Right lobe of liver (tissue), 6 donors: ENCODE measurements at regions not wholly inside any gene's neighbourhood (a gene's known extent, or its start where the extent isn't known, plus 50 kb on each side); places are given as distances from the start of the nearest gene placed in this dataset.
A peak's percentile ranks its signal among the peaks of the same experiment; 100 is the strongest.

Experiments
- ATAC-seq, 4 donors: fragments of 200-7000 bp; cut with Tn5 transposase; one replicate each; pipeline ENCODE4 v1.9.1; 2020; ENCODE audit warnings: mild to moderate bottlenecking in 4 of 4, moderate library complexity in 4 of 4
- DNase-seq, 3 donors: peaks; one replicate each; pipeline ENCODE4 v3.0.0-alpha.2; 2020
- H3K27ac ChIP-seq, 3 donors: fragments of 200-600 bp; one replicate each; pipeline ENCODE4 v1.8.0; 2022
- H3K27me3 ChIP-seq, 2 donors: fragments of 200-600 bp; one replicate each; pipeline ENCODE4 v1.8.0; 2022
- H3K36me3 ChIP-seq, 4 donors: fragments of 200-600 bp; sonication (generic) in 1 of 4; one replicate each; pipeline versions ENCODE4 v1.5.1 to v1.8.0; 2017 to 2022; ENCODE audit warnings: control low read depth in 1 of 4
- H3K4me1 ChIP-seq, 4 donors: fragments of 200-600 bp; sonication (generic) in 1 of 4; one replicate each; pipeline versions ENCODE4 v1.5.1 to v1.8.0; 2017 to 2022; ENCODE audit warnings: control low read depth in 1 of 4
- H3K4me3 ChIP-seq, 3 donors: fragments of 200-600 bp; one replicate each; pipeline ENCODE4 v1.8.0; 2022
- H3K9me3 ChIP-seq, 4 donors: fragments of 200-600 bp; sonication (generic) in 1 of 4; one replicate each; pipeline versions ENCODE4 v1.5.1 to v1.8.0; 2017 to 2022; ENCODE audit warnings: control low read depth in 1 of 4
- POLR2A ChIP-seq: fragments of 450-650 bp; IDR thresholded peaks from one replicate; pipeline ENCODE4 v1.6.1; 2017; ENCODE audit warnings: antibody characterized with exemption, mild to moderate bottlenecking
- WGBS: methylation state at CpG from one replicate; pipeline ENCODE4 v1.1.6; 2018; ENCODE audit warnings: low coverage, low lambda C conversion rate; ENCODE audit not compliant: insufficient coverage; ENCODE audit errors: missing lambda C conversion rate; 5-methylcytosine and 5-hydroxymethylcytosine counted together
- intact Hi-C, 2 donors: fragments of 100-400 bp; cut with DNase I; formaldehyde crosslinking; loops; one replicate each; pipeline versions ENCODE4 v1.11.2 to v1.14.1; 2022
- TF ChIP-seq, protein P1 (sequence below), 4 donors: fragments of 200-600 bp in 3 of 4; fragments of 450-650 bp in 1 of 4; IDR thresholded peaks; one replicate each; pipeline versions ENCODE4 v1.5.1 to v1.8.0; 2016 to 2022; ENCODE audit warnings: antibody characterized with exemption in 4 of 4, mild to moderate bottlenecking in 2 of 4
- donor health status: DM: no; HTN: yes; CAD: no.
- donor health status: DM: no; HTN: no; CAD: no.
- donor health status: DM: no; HTN: no; CAD: no.
- donor health status: DM: no; HTN: yes; CAD: no.
- donor health status: DM: no; HTN: yes; CAD: no.

DNA sequence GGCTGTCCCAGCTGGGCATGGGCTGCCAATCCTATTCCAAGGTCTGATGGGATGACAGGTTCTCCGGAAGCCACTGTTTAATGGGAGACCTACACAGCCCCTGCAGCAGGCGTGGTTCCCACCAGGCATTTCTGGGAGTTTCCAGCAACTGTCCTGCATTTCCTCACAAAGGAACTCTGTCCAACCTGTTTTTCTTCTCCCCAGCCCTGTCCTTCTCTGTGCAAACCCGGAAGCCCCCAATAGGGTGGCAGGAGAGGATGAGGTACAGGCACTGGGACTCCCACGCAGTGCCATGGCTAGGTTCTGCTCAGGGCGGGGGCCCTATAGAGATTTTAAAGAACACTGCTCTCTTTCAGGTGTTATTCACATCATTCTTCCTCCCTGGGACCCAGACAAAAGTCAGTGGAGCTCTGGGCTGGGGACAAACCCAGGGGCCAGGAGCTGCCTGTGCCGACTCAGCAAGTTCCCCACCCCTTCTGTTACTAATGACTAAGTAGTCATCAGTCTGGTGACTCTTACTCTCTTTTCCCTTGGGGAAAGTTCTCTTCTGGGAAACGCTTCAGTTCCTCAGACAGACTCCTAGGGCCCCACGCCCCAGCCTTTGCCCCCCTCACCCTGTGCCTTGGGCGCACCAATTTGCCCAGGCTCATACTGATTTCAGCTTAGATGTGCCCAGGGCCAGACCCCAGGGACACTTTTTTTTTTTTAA lies 97.7 kb downstream of the CD47 start:
- intact Hi-C loops = no loop called here
- Histone ChIP-seq H3K4me3 (no peak overlapping the region), H3K9me3 (no peaks in the 10 kb centered on the region), H3K36me3 (no peaks in the 10 kb centered on the region), H3K27ac (no peak overlapping the region), H3K27me3 (no peaks in the 10 kb centered on the region), H3K4me1 (no peaks in the 10 kb centered on the region)
- peak in 3 of 4 donors; percentile 28 to 72 (median 46) for ATAC-seq
- no peak for TF ChIP-seq POLR2A
- 64% methylated on average over 7 of the region's 9 CpGs for WGBS
- DNase-seq = no peak

DNA sequence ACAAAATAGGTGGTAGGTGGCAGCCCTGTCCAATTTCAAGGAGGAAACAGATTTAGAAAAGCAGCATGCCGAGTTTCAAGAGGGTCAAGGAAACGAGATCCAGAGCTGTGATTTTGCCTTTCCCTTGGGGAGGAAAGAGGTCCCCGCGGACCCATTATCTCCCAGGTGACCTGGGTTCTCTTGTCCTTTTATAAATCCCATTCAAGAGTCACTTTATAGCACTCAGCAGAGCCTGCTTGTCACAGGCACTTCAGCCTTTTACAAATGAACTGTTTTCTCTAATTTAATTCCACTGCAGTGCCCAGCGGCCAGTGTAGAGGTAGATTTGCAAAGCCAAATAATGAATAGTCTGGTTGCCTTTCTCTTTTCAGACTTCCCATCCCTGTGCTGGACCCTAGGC lies 99.9 kb downstream of the CD47 start:
- TF ChIP-seq, protein P1, sequence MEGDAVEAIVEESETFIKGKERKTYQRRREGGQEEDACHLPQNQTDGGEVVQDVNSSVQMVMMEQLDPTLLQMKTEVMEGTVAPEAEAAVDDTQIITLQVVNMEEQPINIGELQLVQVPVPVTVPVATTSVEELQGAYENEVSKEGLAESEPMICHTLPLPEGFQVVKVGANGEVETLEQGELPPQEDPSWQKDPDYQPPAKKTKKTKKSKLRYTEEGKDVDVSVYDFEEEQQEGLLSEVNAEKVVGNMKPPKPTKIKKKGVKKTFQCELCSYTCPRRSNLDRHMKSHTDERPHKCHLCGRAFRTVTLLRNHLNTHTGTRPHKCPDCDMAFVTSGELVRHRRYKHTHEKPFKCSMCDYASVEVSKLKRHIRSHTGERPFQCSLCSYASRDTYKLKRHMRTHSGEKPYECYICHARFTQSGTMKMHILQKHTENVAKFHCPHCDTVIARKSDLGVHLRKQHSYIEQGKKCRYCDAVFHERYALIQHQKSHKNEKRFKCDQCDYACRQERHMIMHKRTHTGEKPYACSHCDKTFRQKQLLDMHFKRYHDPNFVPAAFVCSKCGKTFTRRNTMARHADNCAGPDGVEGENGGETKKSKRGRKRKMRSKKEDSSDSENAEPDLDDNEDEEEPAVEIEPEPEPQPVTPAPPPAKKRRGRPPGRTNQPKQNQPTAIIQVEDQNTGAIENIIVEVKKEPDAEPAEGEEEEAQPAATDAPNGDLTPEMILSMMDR (IDR thresholded peaks at IDR 0.05) = no peak
- no peak for TF ChIP-seq POLR2A
- ATAC-seq (no peak), DNase-seq (no peak)
- H3K36me3 ChIP-seq = no peaks in the 10 kb centered on the region
- peaks cover 0 to 17% (median 0%) of the 10 kb centered on the region in 4 donors for H3K4me1 ChIP-seq
- H3K9me3 ChIP-seq = no peaks in the 10 kb centered on the region
- intact Hi-C loops = no loop called here
- no peak overlapping the region for H3K4me3 ChIP-seq
- no peaks in the 10 kb centered on the region for H3K27me3 ChIP-seq
- H3K27ac ChIP-seq = no peak overlapping the region
- 90% methylated on average over 5 of the region's 5 CpGs for WGBS

GRCh38 chr3:107990433-107990832 lies 100.4 kb downstream of the CD47 start:
- 87% methylated on average over 6 of the region's 6 CpGs for WGBS
- TF ChIP-seq, protein P1 (IDR thresholded peaks at IDR 0.05) = no peak
- TF ChIP-seq POLR2A = no peak
- ATAC-seq = no peak

GRCh38 chr3:107989661-107990060 lies 101.2 kb downstream of the CD47 start:
- Histone ChIP-seq H3K4me3 (no peak overlapping the region), H3K27me3 (no peaks in the 10 kb centered on the region), H3K4me1 (peaks cover 0 to 17% (median 0%) of the 10 kb centered on the region in 4 donors), H3K36me3 (no peaks in the 10 kb centered on the region), H3K9me3 (no peaks in the 10 kb centered on the region), H3K27ac (no peak overlapping the region)
- intact Hi-C loops = no loop called here
- DNase-seq (no peak), ATAC-seq (no peak)
- TF ChIP-seq, protein P1 (IDR thresholded peaks at IDR 0.05) = no peak
- TF ChIP-seq POLR2A = no peak
- WGBS = 59% methylated on average over 3 of the region's 4 CpGs

More at GRCh38 chr3:107990433-107990832, 100.4 kb downstream of the CD47 start:
- DNase-seq = no peak
- Histone ChIP-seq H3K4me1 (peaks cover 0 to 17% (median 0%) of the 10 kb centered on the region in 4 donors), H3K27ac (no peak overlapping the region), H3K36me3 (no peaks in the 10 kb centered on the region), H3K27me3 (no peaks in the 10 kb centered on the region), H3K4me3 (no peak overlapping the region), H3K9me3 (no peaks in the 10 kb centered on the region)
- intact Hi-C loops = no loop called here

DNA sequence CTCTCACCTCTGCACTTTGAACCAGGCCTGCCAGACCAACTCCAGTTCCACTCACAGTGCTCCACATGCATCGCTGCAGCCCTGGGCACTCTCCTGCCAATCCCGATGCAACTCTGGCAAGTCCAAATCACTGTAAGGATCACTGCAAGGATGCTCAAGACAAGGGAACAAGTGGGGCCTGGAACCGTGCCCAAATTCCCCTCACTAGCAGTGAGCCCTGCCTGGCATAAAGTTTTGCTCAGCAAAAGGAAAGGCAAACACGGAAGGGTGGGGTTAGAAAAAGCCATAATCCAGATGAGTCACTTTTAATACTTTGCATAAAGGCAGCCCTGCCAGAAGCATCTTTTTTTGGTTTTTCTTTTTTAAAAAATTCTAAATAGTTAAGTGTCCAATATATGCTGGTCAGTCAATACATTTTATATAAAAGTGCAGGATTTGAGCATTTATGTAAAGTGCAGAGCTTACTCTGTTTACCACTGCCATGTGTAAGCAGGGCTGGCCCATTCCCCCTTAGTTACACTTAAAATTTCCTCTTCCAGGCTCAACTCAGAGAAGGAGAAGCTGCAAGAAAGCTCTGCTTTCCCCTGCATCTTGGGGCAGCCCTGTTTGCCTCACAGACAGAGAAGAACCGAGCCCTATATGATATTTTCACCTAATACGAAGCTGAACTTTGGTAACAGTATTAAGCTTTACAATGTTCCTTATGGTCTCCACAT lies 102.2 kb downstream of the CD47 start:
- 60% methylated on average over 4 of the region's 6 CpGs for WGBS
- Histone ChIP-seq H3K9me3 (no peaks in the 10 kb centered on the region), H3K27me3 (no peaks in the 10 kb centered on the region), H3K4me1 (peaks cover 0 to 17% (median 0%) of the 10 kb centered on the region in 4 donors), H3K36me3 (no peaks in the 10 kb centered on the region), H3K27ac (no peak overlapping the region), H3K4me3 (no peak overlapping the region)
- ATAC-seq = peak in 3 of 4 donors; percentile 10 to 26 (median 18)
- peak in 2 of 3 donors; percentile 45 to 50 for DNase-seq
- TF ChIP-seq POLR2A = no peak
- TF ChIP-seq, protein P1 (IDR thresholded peaks at IDR 0.05) = no peak
- intact Hi-C loops = no loop called here
